GM12878 (cell line): ENCODE measurements at regions not wholly inside any gene's neighbourhood (a gene's known extent, or its start where the extent isn't known, plus 50 kb on each side); places are given as distances from the start of the nearest gene placed in this dataset.

Experiments
- ATAC-seq: fragments of 200-7000 bp; cut with Tn5 transposase; 3 replicates; pipeline ENCODE4 v1.9.1; 2020; ENCODE audit warnings: mild to moderate bottlenecking, moderate library complexity
- BruUV-seq: library from RNA; stranded (reverse); fragments of 400-500 nt; replicated peaks from 2 replicates; lab custom pipeline; 2021; lab: Mats Ljungman, UMichigan
- CTCF ChIA-PET: fragments of 300-600 bp; sonication (Branson Sonifier 250); formaldehyde crosslinking; extraction: SDS; loops from one replicate; lab custom pipeline; 2021; ENCODE audit warnings: inconsistent platforms; lab: Yijun Ruan, JAX
- POLR2A ChIA-PET: fragments of 350-600 bp; formaldehyde crosslinking; extraction: SDS; loops from one replicate; lab custom pipeline; 2021; ENCODE audit warnings: inconsistent platforms; lab: Charles Lee
- RAD21 ChIA-PET: fragments of 300-600 bp; sonication (Branson Sonifier 250); formaldehyde crosslinking; loops from one replicate; lab custom pipeline; 2023; ENCODE audit warnings: antibody characterized with exemption; ENCODE audit not compliant: unreplicated experiment; lab: Charles Lee
- SMC1A ChIA-PET: fragments of 300-600 bp; sonication (Branson Sonifier 250); formaldehyde crosslinking; loops from one replicate; lab custom pipeline; 2023; ENCODE audit not compliant: unreplicated experiment, uncharacterized antibody; lab: Charles Lee
- DNase-seq: peaks from one replicate; pipeline ENCODE4 v3.0.0-alpha.2; 2011; ENCODE audit warnings: low read depth, low spot score
- FAIRE-seq: peaks from 3 replicates; lab custom pipeline; 2011; peaks lifted over from hg19 to GRCh38; lab: Jason Lieb, UNC
- H2AFZ ChIP-seq: 2 replicates; pipeline ENCODE4 v1.6.0; 2011; ENCODE audit warnings: low read depth, low read length, control low read depth; ENCODE audit not compliant: control insufficient read depth
- H3K27ac ChIP-seq: 2 replicates; pipeline ENCODE4 v1.5.1; 2011; ENCODE audit warnings: control low read depth; ENCODE audit not compliant: control insufficient read depth, insufficient read depth
- H3K27me3 ChIP-seq, 2 experiments: replicated peaks in 1 of 2; 2 replicates each; pipeline versions ENCODE4 v1.6.0 to v1.6.1; 2011; ENCODE audit warnings: low read length in 1 of 2; ENCODE audit not compliant: control insufficient read depth in 2 of 2, insufficient read depth in 2 of 2
- H3K36me3 ChIP-seq, 2 experiments: 2 replicates each; pipeline ENCODE4 v1.5.1; 2011; ENCODE audit warnings: low read length in 1 of 2; ENCODE audit not compliant: control insufficient read depth in 2 of 2, insufficient read depth in 2 of 2
- H3K4me1 ChIP-seq: 2 replicates; pipeline ENCODE4 v1.6.1; 2011; ENCODE audit warnings: mild to moderate bottlenecking, low read length, moderate library complexity, mixed read lengths; ENCODE audit not compliant: control insufficient read depth, insufficient read depth
- H3K4me2 ChIP-seq: 2 replicates; pipeline ENCODE4 v1.6.0; 2011; ENCODE audit warnings: control low read depth; ENCODE audit not compliant: control insufficient read depth, insufficient read depth
- H3K4me3 ChIP-seq: fragments of 200-600 bp; sonication (generic); 2 replicates; pipeline ENCODE4 v1.5.1; 2016
- H3K79me2 ChIP-seq: 2 replicates; pipeline ENCODE4 v1.6.0; 2011; ENCODE audit warnings: low read length; ENCODE audit not compliant: control insufficient read depth, insufficient read depth
- H3K9ac ChIP-seq: 2 replicates; pipeline ENCODE4 v1.8.0; 2011; ENCODE audit warnings: low read length, control low read depth, mixed read lengths; ENCODE audit not compliant: control insufficient read depth, insufficient read depth
- H3K9me3 ChIP-seq: replicated peaks from 3 replicates; pipeline ENCODE4 v1.5.1; 2011; ENCODE audit warnings: mild to moderate bottlenecking, low read length; ENCODE audit not compliant: control insufficient read depth, insufficient read depth
- H4K20me1 ChIP-seq: 2 replicates; pipeline ENCODE4 v1.6.0; 2011; ENCODE audit not compliant: control insufficient read depth, insufficient read depth
- BCL11A ChIP-seq: IDR thresholded peaks from 2 replicates; pipeline ENCODE4 v1.6.1; 2011; ENCODE audit warnings: low read depth, low read length
- BRCA1 ChIP-seq: IDR thresholded peaks from 2 replicates; pipeline ENCODE4 v1.6.1; 2011; ENCODE audit warnings: low read depth, low read length, improper control_type of control experiment
- CBX5 ChIP-seq: sonication (generic); IDR thresholded peaks from 2 replicates; pipeline ENCODE4 v1.6.1; 2016; ENCODE audit warnings: low read depth, moderate library complexity, mild to moderate bottlenecking, inconsistent platforms
- CHD2 ChIP-seq: IDR thresholded peaks from 2 replicates; pipeline ENCODE4 v1.6.1; 2011; ENCODE audit warnings: low read depth, low read length, improper control_type of control experiment, borderline replicate concordance
- ESRRA ChIP-seq: IDR thresholded peaks from 2 replicates; pipeline ENCODE4 v1.6.1; 2012; ENCODE audit warnings: mild to moderate bottlenecking, low read length, improper control_type of control experiment
- FOXM1 ChIP-seq: IDR thresholded peaks from 2 replicates; pipeline ENCODE4 v1.6.1; 2012; ENCODE audit warnings: low read depth, mild to moderate bottlenecking, inconsistent platforms, low read length, moderate library complexity
- IKZF1 ChIP-seq: fragments of 450-650 bp; conservative IDR thresholded peaks from 2 replicates; pipeline ENCODE4 v1.6.1; 2017; ENCODE audit warnings: antibody characterized with exemption, mild to moderate bottlenecking
- IRF4 ChIP-seq: IDR thresholded peaks from 2 replicates; pipeline ENCODE4 v1.6.1; 2011; ENCODE audit warnings: low read depth, low read length
- KAT2A ChIP-seq: conservative IDR thresholded peaks from 2 replicates; pipeline ENCODE4 v1.6.1; 2011; ENCODE audit warnings: low read depth, low read length; ENCODE audit not compliant: control insufficient read depth
- NFXL1 ChIP-seq: fragments of 450-650 bp; IDR thresholded peaks from 2 replicates; pipeline ENCODE4 v1.6.1; 2017; ENCODE audit warnings: antibody characterized with exemption, mild to moderate bottlenecking, borderline replicate concordance
- NR2C1 ChIP-seq: fragments of 450-650 bp; IDR thresholded peaks from 2 replicates; pipeline ENCODE4 v1.6.1; 2017; ENCODE audit warnings: antibody characterized with exemption, mild to moderate bottlenecking, moderate library complexity
- NR2C2 ChIP-seq: IDR thresholded peaks from 2 replicates; pipeline ENCODE4 v1.6.1; 2011; ENCODE audit warnings: borderline replicate concordance, low read depth; ENCODE audit not compliant: control insufficient read depth, insufficient read length
- RCOR1 ChIP-seq: conservative IDR thresholded peaks from 2 replicates; pipeline ENCODE4 v1.6.1; 2012; ENCODE audit warnings: low read depth, low read length, improper control_type of control experiment
- TCF7 ChIP-seq: IDR thresholded peaks from 2 replicates; pipeline ENCODE4 v1.6.1; 2014; ENCODE audit warnings: antibody characterized with exemption, borderline replicate concordance
- WGBS: methylation state at CpG from one replicate; pipeline ENCODE4 v1.1.6; 2016; ENCODE audit warnings: low lambda C conversion rate; ENCODE audit not compliant: insufficient replicate concordance, insufficient coverage; ENCODE audit errors: missing lambda C conversion rate; 5-methylcytosine and 5-hydroxymethylcytosine counted together
- in situ Hi-C: fragments of 300-500 bp; cut with MboI; formaldehyde crosslinking; loops from 9 replicates; pipeline ENCODE4 v1.14.3; 2018; ENCODE audit warnings: mixed read lengths
- intact Hi-C: fragments of 100-400 bp; cut with micrococcal nuclease; formaldehyde crosslinking; loops from one replicate; pipeline ENCODE4 v1.14.2; 2022; ENCODE audit not compliant: unreplicated experiment
- TF ChIP-seq, protein P1 (sequence below): IDR thresholded peaks from 2 replicates; pipeline ENCODE4 v1.6.1; 2011; ENCODE audit warnings: borderline replicate concordance, low read depth, mild to moderate bottlenecking, moderate library complexity, low read length; ENCODE audit not compliant: insufficient read depth, poor library complexity, severe bottlenecking
- TF ChIP-seq, protein P2 (sequence below): fragments of 450-650 bp; IDR thresholded peaks from 2 replicates; pipeline ENCODE4 v1.6.1; 2017; ENCODE audit warnings: borderline replicate concordance
- TF ChIP-seq, protein P3 (sequence below): IDR thresholded peaks from 2 replicates; pipeline ENCODE4 v1.6.1; 2012; ENCODE audit warnings: low read depth, low read length, improper control_type of control experiment
- TF ChIP-seq, protein P4 (sequence below): fragments of 450-650 bp; formaldehyde crosslinking; IDR thresholded peaks from 2 replicates; pipeline ENCODE4 v1.4.0; 2022; ENCODE audit warnings: mild to moderate bottlenecking, moderate library complexity

DNA sequence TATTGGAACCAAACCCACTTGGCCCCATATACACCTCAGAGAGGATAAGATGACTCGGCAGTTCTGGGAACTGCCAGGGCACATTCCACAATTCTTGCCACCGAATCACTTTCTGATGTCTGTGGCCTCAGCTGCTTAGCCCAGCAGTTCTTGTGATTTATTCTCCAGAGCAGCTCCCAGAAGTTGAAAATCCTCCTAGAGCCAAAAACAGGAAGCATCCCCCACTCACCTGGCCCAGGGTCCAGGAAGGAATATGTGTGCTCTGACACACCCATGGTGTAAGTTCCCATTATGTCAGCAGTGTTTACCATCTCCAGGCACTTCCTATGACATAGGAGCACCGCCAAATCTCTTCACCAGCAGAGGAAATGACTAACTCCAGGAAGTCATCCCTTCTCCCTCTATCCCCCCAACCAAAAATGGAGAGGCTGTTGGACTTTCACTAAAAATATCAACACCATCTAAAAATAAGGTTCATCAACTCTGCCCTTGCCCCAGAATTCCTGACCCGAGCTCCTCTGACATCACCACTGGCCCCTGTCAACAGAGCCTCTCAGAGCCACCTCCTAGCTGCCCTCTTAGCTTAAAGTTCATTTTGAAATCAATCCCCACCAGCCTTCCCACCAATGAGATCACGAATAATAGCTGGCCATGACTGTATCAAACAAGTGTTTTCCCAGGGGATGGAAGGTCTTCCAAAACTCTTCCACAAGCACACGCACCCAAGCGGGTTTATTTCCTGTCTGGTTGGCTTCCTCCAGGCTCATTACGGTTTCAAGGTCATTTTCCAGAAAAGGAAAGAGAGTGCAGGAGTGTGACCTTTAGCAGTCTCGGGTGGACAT is 223.1 kb upstream of the PARD3B start:
- H3K4me2 ChIP-seq: no peak overlapping the region
- no peaks in the 10 kb centered on the region for H3K4me1 ChIP-seq
- CTCF ChIA-PET: interaction anchor here (0.7 kb wide), 1 partner anchor 10 kb away, joined by 3 read pairs; no protein-coding TSS in a partner anchor
- SMC1A ChIA-PET: no interaction called here
- no peaks in the 10 kb centered on the region for H3K36me3 ChIP-seq
- H3K4me3 ChIP-seq: no peak overlapping the region
- no peak for FAIRE-seq
- no peaks in the 10 kb centered on the region for H3K79me2 ChIP-seq
- 30% methylated on average over 9 of the region's 9 CpGs for WGBS
- BruUV-seq: no TSS peak
- in situ Hi-C loops (no loop called here), intact Hi-C loops (no loop called here)
- H3K9ac ChIP-seq: no peak overlapping the region
- H2AFZ ChIP-seq: no peak overlapping the region
- no peak for DNase-seq
- RAD21 ChIA-PET: interaction anchor here (3.0 kb wide), 1 partner anchor 370 kb away, joined by 11 read pairs; no protein-coding TSS in a partner anchor
- H3K9me3 ChIP-seq: no peaks in the 10 kb centered on the region
- H4K20me1 ChIP-seq: no peaks in the 10 kb centered on the region
- POLR2A ChIA-PET: no interaction called here
- no peaks in the 10 kb centered on the region; a peak in 2 of 4 replicates for H3K27me3 ChIP-seq
- ATAC-seq: no peak
- no peak overlapping the region for H3K27ac ChIP-seq
- TF ChIP-seq, protein P1, sequence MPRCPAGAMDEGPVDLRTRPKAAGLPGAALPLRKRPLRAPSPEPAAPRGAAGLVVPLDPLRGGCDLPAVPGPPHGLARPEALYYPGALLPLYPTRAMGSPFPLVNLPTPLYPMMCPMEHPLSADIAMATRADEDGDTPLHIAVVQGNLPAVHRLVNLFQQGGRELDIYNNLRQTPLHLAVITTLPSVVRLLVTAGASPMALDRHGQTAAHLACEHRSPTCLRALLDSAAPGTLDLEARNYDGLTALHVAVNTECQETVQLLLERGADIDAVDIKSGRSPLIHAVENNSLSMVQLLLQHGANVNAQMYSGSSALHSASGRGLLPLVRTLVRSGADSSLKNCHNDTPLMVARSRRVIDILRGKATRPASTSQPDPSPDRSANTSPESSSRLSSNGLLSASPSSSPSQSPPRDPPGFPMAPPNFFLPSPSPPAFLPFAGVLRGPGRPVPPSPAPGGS: no peak
- TF ChIP-seq CBX5: no peak
- TF ChIP-seq, protein P2, sequence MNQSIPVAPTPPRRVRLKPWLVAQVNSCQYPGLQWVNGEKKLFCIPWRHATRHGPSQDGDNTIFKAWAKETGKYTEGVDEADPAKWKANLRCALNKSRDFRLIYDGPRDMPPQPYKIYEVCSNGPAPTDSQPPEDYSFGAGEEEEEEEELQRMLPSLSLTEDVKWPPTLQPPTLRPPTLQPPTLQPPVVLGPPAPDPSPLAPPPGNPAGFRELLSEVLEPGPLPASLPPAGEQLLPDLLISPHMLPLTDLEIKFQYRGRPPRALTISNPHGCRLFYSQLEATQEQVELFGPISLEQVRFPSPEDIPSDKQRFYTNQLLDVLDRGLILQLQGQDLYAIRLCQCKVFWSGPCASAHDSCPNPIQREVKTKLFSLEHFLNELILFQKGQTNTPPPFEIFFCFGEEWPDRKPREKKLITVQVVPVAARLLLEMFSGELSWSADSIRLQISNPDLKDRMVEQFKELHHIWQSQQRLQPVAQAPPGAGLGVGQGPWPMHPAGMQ: no peak
- no peak for TF ChIP-seq NR2C2
- TF ChIP-seq, protein P3, sequence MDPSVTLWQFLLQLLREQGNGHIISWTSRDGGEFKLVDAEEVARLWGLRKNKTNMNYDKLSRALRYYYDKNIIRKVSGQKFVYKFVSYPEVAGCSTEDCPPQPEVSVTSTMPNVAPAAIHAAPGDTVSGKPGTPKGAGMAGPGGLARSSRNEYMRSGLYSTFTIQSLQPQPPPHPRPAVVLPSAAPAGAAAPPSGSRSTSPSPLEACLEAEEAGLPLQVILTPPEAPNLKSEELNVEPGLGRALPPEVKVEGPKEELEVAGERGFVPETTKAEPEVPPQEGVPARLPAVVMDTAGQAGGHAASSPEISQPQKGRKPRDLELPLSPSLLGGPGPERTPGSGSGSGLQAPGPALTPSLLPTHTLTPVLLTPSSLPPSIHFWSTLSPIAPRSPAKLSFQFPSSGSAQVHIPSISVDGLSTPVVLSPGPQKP: no peak
- no peak for TF ChIP-seq BCL11A
- no peak for TF ChIP-seq ESRRA
- TF ChIP-seq, protein P4, sequence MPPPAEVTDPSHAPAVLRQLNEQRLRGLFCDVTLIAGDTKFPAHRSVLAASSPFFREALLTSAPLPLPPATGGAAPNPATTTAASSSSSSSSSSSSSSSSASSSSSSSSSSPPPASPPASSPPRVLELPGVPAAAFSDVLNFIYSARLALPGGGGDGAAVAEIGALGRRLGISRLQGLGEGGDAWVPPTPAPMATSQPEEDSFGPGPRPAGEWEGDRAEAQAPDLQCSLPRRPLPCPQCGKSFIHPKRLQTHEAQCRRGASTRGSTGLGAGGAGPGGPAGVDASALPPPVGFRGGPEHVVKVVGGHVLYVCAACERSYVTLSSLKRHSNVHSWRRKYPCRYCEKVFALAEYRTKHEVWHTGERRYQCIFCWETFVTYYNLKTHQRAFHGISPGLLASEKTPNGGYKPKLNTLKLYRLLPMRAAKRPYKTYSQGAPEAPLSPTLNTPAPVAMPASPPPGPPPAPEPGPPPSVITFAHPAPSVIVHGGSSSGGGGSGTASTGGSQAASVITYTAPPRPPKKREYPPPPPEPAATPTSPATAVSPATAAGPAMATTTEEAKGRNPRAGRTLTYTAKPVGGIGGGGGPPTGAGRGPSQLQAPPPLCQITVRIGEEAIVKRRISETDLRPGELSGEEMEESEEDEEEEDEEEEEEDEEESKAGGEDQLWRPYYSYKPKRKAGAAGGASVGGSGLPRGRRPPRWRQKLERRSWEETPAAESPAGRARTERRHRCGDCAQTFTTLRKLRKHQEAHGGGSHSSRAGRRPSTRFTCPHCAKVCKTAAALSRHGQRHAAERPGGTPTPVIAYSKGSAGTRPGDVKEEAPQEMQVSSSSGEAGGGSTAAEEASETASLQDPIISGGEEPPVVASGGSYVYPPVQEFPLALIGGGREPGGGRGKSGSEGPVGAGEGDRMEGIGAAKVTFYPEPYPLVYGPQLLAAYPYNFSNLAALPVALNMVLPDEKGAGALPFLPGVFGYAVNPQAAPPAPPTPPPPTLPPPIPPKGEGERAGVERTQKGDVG (CRISPR knock-in tag): no peak
- no peak for TF ChIP-seq RCOR1
- TF ChIP-seq FOXM1: no peak
- no peak for TF ChIP-seq TCF7
- TF ChIP-seq IRF4: no peak
- no peak for TF ChIP-seq IKZF1
- TF ChIP-seq NFXL1: no peak
- TF ChIP-seq CHD2: no peak
- TF ChIP-seq BRCA1: no peak
- no peak for TF ChIP-seq KAT2A
- no peak for TF ChIP-seq NR2C1
